Esophagus squamous epithelium (tissue), 4 donors: ENCODE measurements at regions not wholly inside any gene's neighbourhood (a gene's known extent, or its start where the extent isn't known, plus 50 kb on each side); places are given as distances from the start of the nearest gene placed in this dataset.

Source experiments
- CTCF ChIP-seq, 6 experiments: fragments of 450-650 bp in 4 of 6; fragments of 200-600 bp in 2 of 6; sonication (generic) in 2 of 6; IDR thresholded peaks; one replicate each; pipeline ENCODE4 v1.5.1; 2016 to 2019; ENCODE audit warnings: antibody characterized with exemption in 6 of 6, mild to moderate bottlenecking in 4 of 6, moderate library complexity in 4 of 6
- POLR2A ChIP-seq, 4 donors: fragments of 450-650 bp; IDR thresholded peaks; one replicate each; pipeline ENCODE4 v1.6.1; 2017; ENCODE audit warnings: antibody characterized with exemption in 4 of 4, mild to moderate bottlenecking in 4 of 4, moderate library complexity in 3 of 4

GRCh38 chr20:52251136-52251700 lies 59.6 kb upstream of the ZFP64 start:
- TF ChIP-seq CTCF (IDR thresholded peaks at IDR 0.05) (no peak), POLR2A (IDR thresholded peaks at IDR 0.05) (no peak)
